T-cell (primary cell): ENCODE measurements at regions not wholly inside any gene's neighbourhood (a gene's known extent, or its start where the extent isn't known, plus 50 kb on each side); places are given as distances from the start of the nearest gene placed in this dataset.

Experiments used
- ATAC-seq, 4 experiments: fragments of 200-7000 bp in 3 of 4; fragments of 150-1000 bp in 1 of 4; cut with Tn5 transposase; replicated peaks in 1 of 4; 1 replicate in 3 of 4; 2 replicates in 1 of 4; pipeline ENCODE4 v1.10.0; 2021; ENCODE audit warnings: moderate library complexity in 3 of 4, mild to moderate bottlenecking in 2 of 4, moderate number of reproducible peaks in 1 of 4
- CTCF ChIA-PET, 2 donors: fragments of 300-600 bp; sonication (Branson Sonifier 250); formaldehyde crosslinking; loops; one replicate each; lab custom pipeline; 2022; ENCODE audit warnings: antibody characterized with exemption in 2 of 2; lab: Charles Lee
- POLR2A ChIA-PET, 2 donors: fragments of 300-600 bp; sonication (Branson Sonifier 250); formaldehyde crosslinking; loops; one replicate each; lab custom pipeline; 2022; ENCODE audit warnings: antibody characterized with exemption in 2 of 2; lab: Charles Lee
- DNase-seq, 35 experiments: peaks; one replicate each; pipeline versions ENCODE4 v3.0.0 to v3.0.0-alpha.2; 2013 to 2023
- H3K27ac ChIP-seq: one replicate; pipeline ENCODE4 v1.5.1; 2013; ENCODE audit warnings: low read length
- H3K27me3 ChIP-seq, 2 experiments: replicated peaks in 1 of 2; 1 replicate in 1 of 2; 2 replicates in 1 of 2; pipeline versions ENCODE4 v1.6.1 to v1.7.0; 2013; ENCODE audit warnings: low read length in 1 of 2, mixed read lengths in 1 of 2; ENCODE audit not compliant: control insufficient read depth in 2 of 2, insufficient read depth in 2 of 2; ENCODE audit errors: extremely low read depth in 1 of 2
- H3K36me3 ChIP-seq, 2 donors: 1 replicate in 1 of 2; 2 replicates in 1 of 2; pipeline versions ENCODE4 v1.6.1 to v1.7.0; 2013; ENCODE audit warnings: low read length in 1 of 2; ENCODE audit not compliant: control insufficient read depth in 2 of 2, insufficient read depth in 1 of 2; ENCODE audit errors: extremely low read depth in 1 of 2
- H3K4me1 ChIP-seq, 2 experiments: 1 replicate in 1 of 2; 2 replicates in 1 of 2; pipeline versions ENCODE4 v1.6.1 to v1.7.0; 2013; ENCODE audit warnings: low read length in 2 of 2, mixed read lengths in 1 of 2; ENCODE audit not compliant: insufficient read depth in 2 of 2, control insufficient read depth in 1 of 2; ENCODE audit errors: extremely low read depth in 1 of 2
- H3K4me3 ChIP-seq, 2 donors: 1 replicate in 1 of 2; 2 replicates in 1 of 2; pipeline versions ENCODE4 v1.5.1 to v1.7.0; 2013; ENCODE audit warnings: mild to moderate bottlenecking in 2 of 2, low read length in 1 of 2, moderate library complexity in 1 of 2; ENCODE audit not compliant: control insufficient read depth in 1 of 2; ENCODE audit errors: extremely low read depth in 1 of 2
- H3K9me3 ChIP-seq: 2 replicates; pipeline ENCODE4 v1.7.0; 2013
- H3K27ac Mint-ChIP-seq, 2 donors: one replicate each; pipeline ENCODE4 v1.8.0; 2020 to 2021; ENCODE audit warnings: mild to moderate bottlenecking in 2 of 2, mixed read lengths in 2 of 2
- H3K27me3 Mint-ChIP-seq, 2 donors: one replicate each; pipeline ENCODE4 v1.8.0; 2021 to 2022; ENCODE audit warnings: mixed read lengths in 2 of 2
- H3K36me3 Mint-ChIP-seq: one replicate; pipeline ENCODE4 v1.8.0; 2021; ENCODE audit warnings: mixed read lengths
- H3K4me1 Mint-ChIP-seq, 3 donors: one replicate each; pipeline ENCODE4 v1.8.0; 2020 to 2022; ENCODE audit warnings: mixed read lengths in 3 of 3, mild to moderate bottlenecking in 1 of 3
- H3K4me3 Mint-ChIP-seq, 3 donors: one replicate each; pipeline ENCODE4 v1.8.0; 2020 to 2022; ENCODE audit warnings: mild to moderate bottlenecking in 3 of 3, mixed read lengths in 3 of 3, moderate library complexity in 3 of 3
- H3K9me3 Mint-ChIP-seq, 3 donors: one replicate each; pipeline ENCODE4 v1.8.0; 2020 to 2022; ENCODE audit warnings: mixed read lengths in 3 of 3
- WGBS: methylation state at CpG from one replicate; pipeline ENCODE4 v1.1.5; 2013; ENCODE audit warnings: missing lambda C conversion rate; ENCODE audit not compliant: insufficient coverage; 5-methylcytosine and 5-hydroxymethylcytosine counted together

DNA sequence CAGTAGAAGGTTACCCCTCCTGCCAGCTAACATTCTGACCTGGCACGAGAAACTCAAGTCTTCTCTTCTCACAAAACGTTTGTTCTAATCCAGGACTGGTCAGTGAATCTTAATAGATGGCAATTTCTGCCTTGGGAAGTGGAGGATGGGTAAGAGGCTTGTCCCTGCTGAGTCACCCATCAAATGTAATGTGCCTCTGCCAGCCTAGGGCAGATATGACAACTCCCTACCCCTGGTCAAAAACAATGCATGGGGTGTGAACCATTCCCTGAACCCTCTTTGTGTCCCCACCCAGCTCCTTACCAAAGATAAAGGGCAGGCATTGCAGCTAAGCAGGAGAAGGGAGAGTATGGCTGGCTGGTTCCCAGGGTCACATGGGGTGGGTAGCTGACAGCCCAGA, 1052.9 kb downstream of the GALC start:
- no peaks in the 10 kb centered on the region for H3K27me3 Mint-ChIP-seq
- CTCF ChIA-PET, result no interaction called here
- peaks cover 3 to 20% (median 18%) of the 10 kb centered on the region in 3 donors for H3K9me3 Mint-ChIP-seq
- no CpG with 5 or more reads among the region's 2 CpGs for WGBS
- H3K27ac Mint-ChIP-seq, result no peak overlapping the region
- POLR2A ChIA-PET, result interaction anchor here in 1 of 2 donors (0.6 kb wide), 1 partner anchor 111 kb away, joined by 3 read pairs; no protein-coding TSS in a partner anchor
- Histone ChIP-seq H3K27me3 (no peaks in the 10 kb centered on the region), H3K36me3 (no peaks in the 10 kb centered on the region), H3K27ac (no peak overlapping the region), H3K4me1 (no peaks in the 10 kb centered on the region), H3K4me3 (no peak overlapping the region), H3K9me3 (no peaks in the 10 kb centered on the region)
- ATAC-seq, result no peak
- H3K36me3 Mint-ChIP-seq, result no peaks in the 10 kb centered on the region
- DNase-seq, result no peak
- H3K4me3 Mint-ChIP-seq, result no peak overlapping the region
- H3K4me1 Mint-ChIP-seq, result no peaks in the 10 kb centered on the region

DNA sequence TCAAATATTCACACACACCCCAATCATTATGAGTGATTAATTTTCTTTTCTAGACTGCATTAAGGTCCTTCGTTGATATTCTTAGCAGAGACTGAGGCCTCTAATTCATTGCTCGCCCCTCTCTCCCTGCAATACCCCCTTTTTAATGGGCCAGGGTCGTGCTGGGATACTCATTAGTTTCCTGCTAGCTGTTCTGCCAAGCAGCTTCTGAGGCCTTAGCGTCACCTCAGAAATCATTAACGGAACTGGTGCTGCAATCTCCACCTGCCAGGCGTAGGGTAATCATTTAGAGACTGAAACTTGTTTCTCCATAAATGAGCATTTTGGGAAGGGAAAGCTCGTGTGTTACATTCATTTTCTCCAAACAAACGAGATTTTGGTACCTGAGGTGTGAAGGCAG, 1054.7 kb downstream of the GALC start:
- no peaks in the 10 kb centered on the region for H3K4me1 ChIP-seq
- H3K4me3 ChIP-seq, result no peak overlapping the region
- 63% methylated on average over 4 of the region's 8 CpGs for WGBS
- Mint-ChIP-seq H3K4me3 (no peak overlapping the region), H3K4me1 (no peaks in the 10 kb centered on the region), H3K27me3 (no peaks in the 10 kb centered on the region), H3K36me3 (no peaks in the 10 kb centered on the region), H3K27ac (no peak overlapping the region), H3K9me3 (peaks cover 0 to 26% (median 13%) of the 10 kb centered on the region in 3 donors)
- H3K27ac ChIP-seq, result no peak overlapping the region
- no peaks in the 10 kb centered on the region for H3K36me3 ChIP-seq
- CTCF ChIA-PET, result no interaction called here
- no peaks in the 10 kb centered on the region for H3K9me3 ChIP-seq
- DNase-seq, result no peak
- POLR2A ChIA-PET, result no interaction called here
- ATAC-seq, result no peak
- H3K27me3 ChIP-seq, result no peaks in the 10 kb centered on the region

DNA sequence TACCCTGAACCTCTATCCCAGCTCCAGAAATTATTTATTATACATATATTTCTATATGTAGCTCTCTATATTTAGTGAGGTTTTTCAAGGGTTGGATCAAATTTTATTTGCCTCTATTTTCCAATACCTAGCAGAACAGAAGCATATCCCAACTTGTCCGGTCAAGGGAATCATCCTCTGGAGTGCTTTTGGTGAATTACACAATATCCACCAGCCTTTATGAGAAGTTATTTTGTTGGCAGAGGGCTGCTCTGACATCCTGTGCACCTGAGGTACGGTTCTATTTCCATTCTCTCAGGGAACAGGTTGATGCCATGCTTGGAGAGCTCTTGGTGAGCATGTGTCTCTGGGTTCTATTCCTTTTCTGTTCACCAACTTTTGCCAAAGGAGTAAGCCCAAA, 1056.4 kb downstream of the GALC start:
- no peaks in the 10 kb centered on the region for H3K36me3 ChIP-seq
- DNase-seq (no peak), ATAC-seq (no peak)
- no peak overlapping the region for H3K27ac ChIP-seq
- CTCF ChIA-PET, result no interaction called here
- H3K4me1 ChIP-seq, result no peaks in the 10 kb centered on the region
- Mint-ChIP-seq H3K27ac (no peak overlapping the region), H3K4me1 (no peaks in the 10 kb centered on the region), H3K36me3 (no peaks in the 10 kb centered on the region), H3K4me3 (no peak overlapping the region), H3K9me3 (peaks cover 0 to 18% (median 13%) of the 10 kb centered on the region in 3 donors), H3K27me3 (no peaks in the 10 kb centered on the region)
- no peak overlapping the region for H3K4me3 ChIP-seq
- POLR2A ChIA-PET, result no interaction called here
- WGBS, result no CpG with 5 or more reads among the region's 2 CpGs
- no peaks in the 10 kb centered on the region for H3K27me3 ChIP-seq
- no peaks in the 10 kb centered on the region for H3K9me3 ChIP-seq

DNA sequence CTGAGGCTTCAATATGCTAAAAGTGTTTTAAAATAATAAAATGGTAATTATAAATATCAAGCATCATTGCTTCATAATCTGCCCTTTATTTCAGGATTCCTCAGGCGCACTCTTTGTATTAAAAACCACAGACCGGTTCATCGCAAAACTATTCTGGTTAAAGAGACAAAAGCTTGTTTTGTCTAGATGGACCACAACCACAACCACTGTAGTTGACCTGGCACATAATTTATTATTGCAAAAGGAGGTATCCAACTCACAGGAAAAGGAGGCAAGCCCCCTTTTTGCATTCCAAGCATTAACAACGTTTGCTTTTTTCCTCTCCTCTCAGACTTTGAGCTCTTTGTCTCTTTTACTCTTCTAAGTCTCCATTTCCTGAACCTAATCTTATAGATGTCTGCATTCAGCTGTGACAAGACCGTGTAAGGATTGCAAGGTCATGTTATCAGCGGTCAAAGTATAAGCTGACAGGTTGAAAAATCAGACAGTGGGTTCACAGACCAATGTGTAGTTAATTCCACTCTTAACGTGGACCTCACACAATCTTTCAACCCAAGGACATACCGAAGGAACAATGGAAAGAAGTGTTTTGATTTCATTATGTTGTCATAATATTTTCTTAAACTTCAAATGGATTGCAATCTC, 1057.6 kb downstream of the GALC start:
- Histone ChIP-seq H3K27ac (no peak overlapping the region), H3K27me3 (no peaks in the 10 kb centered on the region), H3K36me3 (no peaks in the 10 kb centered on the region), H3K4me1 (no peaks in the 10 kb centered on the region), H3K4me3 (no peak overlapping the region), H3K9me3 (no peaks in the 10 kb centered on the region)
- no peak overlapping the region for H3K4me3 Mint-ChIP-seq
- H3K36me3 Mint-ChIP-seq, result no peaks in the 10 kb centered on the region
- no peaks in the 10 kb centered on the region for H3K4me1 Mint-ChIP-seq
- ChIA-PET POLR2A (no interaction called here), CTCF (no interaction called here)
- ATAC-seq, result no peak
- no peak overlapping the region for H3K27ac Mint-ChIP-seq
- H3K9me3 Mint-ChIP-seq, result peaks cover 0 to 18% (median 13%) of the 10 kb centered on the region in 3 donors
- no peak for DNase-seq
- 17% methylated on average over 2 of the region's 8 CpGs for WGBS
- no peaks in the 10 kb centered on the region for H3K27me3 Mint-ChIP-seq

DNA sequence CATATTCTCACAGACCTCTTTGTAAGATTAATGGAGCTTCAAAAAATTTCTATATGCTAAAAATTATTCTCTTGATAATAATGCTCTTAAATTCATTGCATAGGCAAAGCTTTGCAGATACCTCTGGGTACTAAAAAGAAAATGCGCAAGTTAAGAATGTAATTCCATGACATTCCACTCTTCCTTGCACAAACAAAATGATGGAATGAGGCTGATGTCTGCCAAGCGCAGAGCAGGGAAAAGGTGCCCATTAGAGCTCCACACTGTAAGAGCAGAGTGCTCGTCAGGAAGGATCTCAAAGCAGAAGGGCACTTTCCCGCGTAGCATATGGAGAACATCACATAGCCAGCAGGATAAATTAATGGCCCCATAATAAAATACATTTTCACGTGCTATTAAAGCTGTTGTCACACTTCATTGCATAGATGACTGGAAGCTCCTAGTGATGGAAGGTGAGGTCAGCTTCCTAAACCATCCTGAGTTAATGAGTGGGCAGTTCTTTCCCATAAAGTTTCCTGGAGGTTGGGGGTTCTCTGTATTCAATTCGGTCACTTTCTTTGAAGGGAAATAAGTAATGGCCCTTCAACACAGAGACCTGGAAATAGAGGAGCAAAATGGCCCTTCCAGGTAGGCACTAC, 1058.9 kb downstream of the GALC start:
- CTCF ChIA-PET, result no interaction called here
- H3K27me3 ChIP-seq, result no peaks in the 10 kb centered on the region
- no peaks in the 10 kb centered on the region for H3K4me1 ChIP-seq
- H3K27ac Mint-ChIP-seq, result no peak overlapping the region
- peaks cover 0 to 18% (median 12%) of the 10 kb centered on the region in 3 donors for H3K9me3 Mint-ChIP-seq
- no peak overlapping the region for H3K4me3 Mint-ChIP-seq
- no peaks in the 10 kb centered on the region for H3K27me3 Mint-ChIP-seq
- no peaks in the 10 kb centered on the region for H3K4me1 Mint-ChIP-seq
- H3K36me3 ChIP-seq, result no peaks in the 10 kb centered on the region
- 81% methylated on average over 2 of the region's 7 CpGs for WGBS
- H3K9me3 ChIP-seq, result no peaks in the 10 kb centered on the region
- DNase-seq (no peak), ATAC-seq (no peak)
- H3K27ac ChIP-seq, result no peak overlapping the region
- no peak overlapping the region for H3K4me3 ChIP-seq
- no peaks in the 10 kb centered on the region for H3K36me3 Mint-ChIP-seq
- POLR2A ChIA-PET, result no interaction called here

DNA sequence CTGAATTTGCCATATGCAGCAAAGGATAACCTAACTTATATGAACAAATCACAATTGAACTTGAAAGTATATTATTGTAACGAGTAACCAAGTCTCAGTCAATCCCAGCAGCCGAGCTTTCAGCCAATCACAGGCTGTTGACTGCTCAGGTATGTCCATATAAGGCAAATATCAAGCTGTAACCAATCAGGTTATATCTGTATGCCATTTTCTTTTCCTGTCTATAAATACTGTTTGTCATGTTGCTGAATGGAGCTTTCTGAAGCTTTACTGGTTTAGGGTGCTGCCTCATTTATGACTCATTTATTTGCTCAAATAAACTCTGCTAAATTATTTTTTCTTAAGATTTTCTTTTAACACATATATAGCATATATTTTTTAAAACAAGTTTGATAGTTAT, 1059.5 kb downstream of the GALC start:
- H3K4me1 Mint-ChIP-seq, result no peaks in the 10 kb centered on the region
- Histone ChIP-seq H3K27me3 (no peaks in the 10 kb centered on the region), H3K27ac (no peak overlapping the region), H3K4me1 (no peaks in the 10 kb centered on the region), H3K9me3 (no peaks in the 10 kb centered on the region), H3K4me3 (no peak overlapping the region), H3K36me3 (no peaks in the 10 kb centered on the region)
- H3K27me3 Mint-ChIP-seq, result no peaks in the 10 kb centered on the region
- ATAC-seq (no peak), DNase-seq (no peak)
- POLR2A ChIA-PET, result no interaction called here
- peaks cover 0 to 13% (median 9%) of the 10 kb centered on the region in 3 donors for H3K9me3 Mint-ChIP-seq
- WGBS, result no CpG with 5 or more reads among the region's 2 CpGs
- no peaks in the 10 kb centered on the region for H3K36me3 Mint-ChIP-seq
- no peak overlapping the region for H3K4me3 Mint-ChIP-seq
- CTCF ChIA-PET, result no interaction called here
- no peak overlapping the region for H3K27ac Mint-ChIP-seq
